ENCODE measurements at regions not wholly inside any gene's neighbourhood (a gene's known extent, or its start where the extent isn't known, plus 50 kb on each side); places are given as distances from the start of the nearest gene placed in this dataset.
"Not testable (repeated sequence)": the region's sequence is repeated elsewhere in the genome, so short reads cannot be mapped to it uniquely, and the experiment has no call there.

- intact Hi-C loops (cut with micrococcal nuclease) = loop anchor here (2.0 to 5.0 kb wide), 3 partner anchors 423 to 1123 kb away; no protein-coding TSS in a partner anchor
These were observed 143.2 kb upstream of the ZNF536 start for GRCh38 chr19:30228835-30229524.

- intact Hi-C loops (cut with micrococcal nuclease) = loop anchor here (2.0 to 5.0 kb wide), 3 partner anchors 423 to 1123 kb away; no protein-coding TSS in a partner anchor
These were observed 142.5 kb upstream of the ZNF536 start for GRCh38 chr19:30229525-30230174.

GRCh38 chr19:30231408-30232318, 140.5 kb upstream of the ZNF536 start:
- intact Hi-C loops (cut with micrococcal nuclease) = no loop called here

GRCh38 chr19:30233375-30233774, 138.8 kb upstream of the ZNF536 start:
- intact Hi-C loops (cut with micrococcal nuclease) = no loop called here

- intact Hi-C loops (cut with micrococcal nuclease) = no loop called here
These were observed 136.2 kb upstream of the ZNF536 start for GRCh38 chr19:30235946-30236345.

- intact Hi-C loops (cut with micrococcal nuclease) = no loop called here
These were observed 135.6 kb upstream of the ZNF536 start for GRCh38 chr19:30236587-30236986.

- intact Hi-C loops (cut with micrococcal nuclease) = no loop called here
These were observed 135.0 kb upstream of the ZNF536 start for GRCh38 chr19:30237140-30237539.

- intact Hi-C loops (cut with micrococcal nuclease) = no loop called here
These were observed 131.1 kb upstream of the ZNF536 start for GRCh38 chr19:30240904-30241695.

GRCh38 chr19:30244533-30244932, 127.7 kb upstream of the ZNF536 start:
- intact Hi-C loops (cut with micrococcal nuclease) = no loop called here

- intact Hi-C loops (cut with micrococcal nuclease) = no loop called here
These were observed 126.7 kb upstream of the ZNF536 start for GRCh38 chr19:30245401-30246039.

GRCh38 chr19:30249911-30250310, 122.3 kb upstream of the ZNF536 start:
- intact Hi-C loops (cut with micrococcal nuclease) = no loop called here

- intact Hi-C loops (cut with micrococcal nuclease) = no loop called here
These were observed 120.0 kb upstream of the ZNF536 start for GRCh38 chr19:30252214-30252613.

- intact Hi-C loops (cut with micrococcal nuclease) = no loop called here
These were observed 118.6 kb upstream of the ZNF536 start for GRCh38 chr19:30253581-30253996.

GRCh38 chr19:30254158-30254557, 118.0 kb upstream of the ZNF536 start:
- intact Hi-C loops (cut with micrococcal nuclease) = no loop called here

- intact Hi-C loops (cut with micrococcal nuclease) = no loop called here
These were observed 117.4 kb upstream of the ZNF536 start for GRCh38 chr19:30254789-30255188.

- intact Hi-C loops (cut with micrococcal nuclease) = no loop called here
These were observed 116.2 kb upstream of the ZNF536 start for GRCh38 chr19:30255791-30256495.

GRCh38 chr19:30256496-30256850, 115.7 kb upstream of the ZNF536 start:
- intact Hi-C loops (cut with micrococcal nuclease) = no loop called here

- intact Hi-C loops (cut with micrococcal nuclease) = no loop called here
These were observed 108.3 kb upstream of the ZNF536 start for GRCh38 chr19:30263830-30264381.

GRCh38 chr19:30265918-30266317, 106.3 kb upstream of the ZNF536 start:
- intact Hi-C loops (cut with micrococcal nuclease) = not testable (repeated sequence)

GRCh38 chr19:30266687-30267086, 105.5 kb upstream of the ZNF536 start:
- intact Hi-C loops (cut with micrococcal nuclease) = no loop called here

Data from T-helper 2 cell treated with Interferon-gamma antibody and Interleukin-4, amounts not matched to agents 100 ng/mL and 5 ng/mL, for 36 hours (primary cell).